WTC11 (cell line): ENCODE measurements at regions not wholly inside any gene's neighbourhood (a gene's known extent, or its start where the extent isn't known, plus 50 kb on each side); places are given as distances from the start of the nearest gene placed in this dataset.

Source experiments
- ATAC-seq: fragments of 200-7000 bp; cut with Tn5 transposase; 2 replicates; pipeline ENCODE4 v1.10.0; 2021; ENCODE audit warnings: mild to moderate bottlenecking, moderate library complexity
- CTCF ChIA-PET: fragments of 300-600 bp; sonication (Branson Sonifier 250); formaldehyde crosslinking; loops from one replicate; lab custom pipeline; 2021; ENCODE audit warnings: antibody characterized with exemption; lab: Charles Lee
- POLR2A ChIA-PET: fragments of 350-600 bp; sonication (Branson Sonifier 250); formaldehyde crosslinking; loops from one replicate; lab custom pipeline; 2021; ENCODE audit warnings: antibody characterized with exemption; lab: Charles Lee
- DNase-seq: peaks from one replicate; pipeline ENCODE4 v3.0.0; 2021; ENCODE audit warnings: low spot score
- H3K27ac Mint-ChIP-seq: 2 replicates; pipeline ENCODE4 v1.8.0; 2021; ENCODE audit warnings: mixed read lengths
- H3K27me3 Mint-ChIP-seq: 2 replicates; pipeline ENCODE4 v1.8.0; 2021; ENCODE audit warnings: low read depth, mild to moderate bottlenecking, moderate library complexity, mixed read lengths
- H3K36me3 Mint-ChIP-seq: 2 replicates; pipeline ENCODE4 v1.8.0; 2021; ENCODE audit warnings: mixed read lengths
- H3K4me1 Mint-ChIP-seq: 2 replicates; pipeline ENCODE4 v1.8.0; 2022; ENCODE audit warnings: mixed read lengths
- H3K4me3 Mint-ChIP-seq: 2 replicates; pipeline ENCODE4 v1.8.0; 2021; ENCODE audit warnings: mild to moderate bottlenecking, moderate library complexity, mixed read lengths
- H3K9me3 Mint-ChIP-seq: 2 replicates; pipeline ENCODE4 v1.8.0; 2021; ENCODE audit warnings: mixed read lengths
- ATF2 ChIP-seq: sonication (generic); formaldehyde crosslinking; IDR thresholded peaks from 2 replicates; pipeline ENCODE4 v1.8.1; 2022; ENCODE audit warnings: low read depth, missing genetic modification reagents, borderline replicate concordance
- E2F5 ChIP-seq: sonication (generic); formaldehyde crosslinking; IDR thresholded peaks from 2 replicates; pipeline ENCODE4 v1.8.1; 2022; ENCODE audit warnings: mild to moderate bottlenecking, moderate library complexity, missing genetic modification reagents
- ERG ChIP-seq: fragments of 250-450 bp; sonication (Bioruptor Pico); IDR thresholded peaks from 2 replicates; pipeline ENCODE4 v1.8.0; 2021; ENCODE audit warnings: mild to moderate bottlenecking
- GABPB1 ChIP-seq: sonication (generic); formaldehyde crosslinking; IDR thresholded peaks from 2 replicates; pipeline ENCODE4 v1.8.1; 2023; ENCODE audit warnings: mild to moderate bottlenecking, missing genetic modification reagents
- NR2C2 ChIP-seq: sonication (generic); formaldehyde crosslinking; IDR thresholded peaks from 2 replicates; pipeline ENCODE4 v1.8.0; 2022; ENCODE audit warnings: mild to moderate bottlenecking, missing genetic modification reagents
- NR3C1 ChIP-seq: sonication (generic); formaldehyde crosslinking; conservative IDR thresholded peaks from 2 replicates; pipeline ENCODE4 v1.8.1; 2023; ENCODE audit warnings: low read depth, mild to moderate bottlenecking, missing genetic modification reagents
- SP1 ChIP-seq: sonication (generic); formaldehyde crosslinking; conservative IDR thresholded peaks from 2 replicates; pipeline ENCODE4 v1.8.1; 2022; ENCODE audit warnings: missing genetic modification reagents
- TCF7 ChIP-seq: sonication (generic); formaldehyde crosslinking; IDR thresholded peaks from 2 replicates; pipeline ENCODE4 v1.8.0; 2022; ENCODE audit warnings: mild to moderate bottlenecking, low read depth, missing genetic modification reagents, moderate library complexity
- TP53 ChIP-seq: sonication (generic); formaldehyde crosslinking; IDR thresholded peaks from 2 replicates; pipeline ENCODE4 v1.8.1; 2023; ENCODE audit warnings: mild to moderate bottlenecking, missing genetic modification reagents
- ZNF263 ChIP-seq: sonication (generic); formaldehyde crosslinking; IDR thresholded peaks from 2 replicates; pipeline ENCODE4 v1.8.1; 2022; ENCODE audit warnings: low read depth, mild to moderate bottlenecking, moderate library complexity, missing genetic modification reagents
- ZNF281 ChIP-seq: sonication (generic); formaldehyde crosslinking; IDR thresholded peaks from 2 replicates; pipeline ENCODE4 v1.8.0; 2023; ENCODE audit warnings: mild to moderate bottlenecking, missing genetic modification reagents
- ZNF396 ChIP-seq: fragments of 250-450 bp; sonication (Bioruptor Pico); IDR thresholded peaks from 2 replicates; pipeline ENCODE4 v1.8.0; 2021; ENCODE audit warnings: mild to moderate bottlenecking, moderate library complexity, borderline replicate concordance
- TF ChIP-seq, protein P1 (sequence below): fragments of 200-600 bp; IDR thresholded peaks from 2 replicates; pipeline ENCODE4 v1.8.0; 2022; ENCODE audit warnings: antibody characterized with exemption
- TF ChIP-seq, protein P2 (sequence below): sonication (generic); formaldehyde crosslinking; IDR thresholded peaks from 2 replicates; pipeline ENCODE4 v1.8.1; 2023; ENCODE audit warnings: mild to moderate bottlenecking, missing genetic modification reagents

GRCh38 chr1:221246067-221246466 is 366.8 kb downstream of the HLX start:
- H3K4me1 Mint-ChIP-seq = no peaks in the 10 kb centered on the region
- POLR2A ChIA-PET = no interaction called here
- H3K27ac Mint-ChIP-seq = no peak overlapping the region
- ATAC-seq = no peak
- no peak for DNase-seq
- no peak overlapping the region for H3K4me3 Mint-ChIP-seq
- CTCF ChIA-PET = no interaction called here
- H3K27me3 Mint-ChIP-seq = no peaks in the 10 kb centered on the region
- H3K9me3 Mint-ChIP-seq = 0 out of 2 replicates have a peak, but pooled peaks cover 4% of the 10 kb centered on the region
- TF ChIP-seq SP1 (CRISPR knock-in tag) (no peak), ZNF281 (CRISPR knock-in tag) (no peak), ZNF263 (no peak), E2F5 (CRISPR knock-in tag) (no peak), ZNF396 (CRISPR knock-in tag) (no peak)
- no peaks in the 10 kb centered on the region for H3K36me3 Mint-ChIP-seq

- no peak for ATAC-seq
- H3K4me1 Mint-ChIP-seq = no peaks in the 10 kb centered on the region
- H3K9me3 Mint-ChIP-seq = 0 out of 2 replicates have a peak, but pooled peaks cover 4% of the 10 kb centered on the region
- H3K27ac Mint-ChIP-seq = no peak overlapping the region
- CTCF ChIA-PET = interaction anchor here (0.8 kb wide), 1 partner anchor 17 kb away, joined by 3 read pairs; no protein-coding TSS in a partner anchor
- no peak overlapping the region for H3K4me3 Mint-ChIP-seq
- H3K27me3 Mint-ChIP-seq = no peaks in the 10 kb centered on the region
- POLR2A ChIA-PET = no interaction called here
- TF ChIP-seq TP53 (no peak), NR3C1 (CRISPR knock-in tag) (no peak)
- TF ChIP-seq, protein P1, sequence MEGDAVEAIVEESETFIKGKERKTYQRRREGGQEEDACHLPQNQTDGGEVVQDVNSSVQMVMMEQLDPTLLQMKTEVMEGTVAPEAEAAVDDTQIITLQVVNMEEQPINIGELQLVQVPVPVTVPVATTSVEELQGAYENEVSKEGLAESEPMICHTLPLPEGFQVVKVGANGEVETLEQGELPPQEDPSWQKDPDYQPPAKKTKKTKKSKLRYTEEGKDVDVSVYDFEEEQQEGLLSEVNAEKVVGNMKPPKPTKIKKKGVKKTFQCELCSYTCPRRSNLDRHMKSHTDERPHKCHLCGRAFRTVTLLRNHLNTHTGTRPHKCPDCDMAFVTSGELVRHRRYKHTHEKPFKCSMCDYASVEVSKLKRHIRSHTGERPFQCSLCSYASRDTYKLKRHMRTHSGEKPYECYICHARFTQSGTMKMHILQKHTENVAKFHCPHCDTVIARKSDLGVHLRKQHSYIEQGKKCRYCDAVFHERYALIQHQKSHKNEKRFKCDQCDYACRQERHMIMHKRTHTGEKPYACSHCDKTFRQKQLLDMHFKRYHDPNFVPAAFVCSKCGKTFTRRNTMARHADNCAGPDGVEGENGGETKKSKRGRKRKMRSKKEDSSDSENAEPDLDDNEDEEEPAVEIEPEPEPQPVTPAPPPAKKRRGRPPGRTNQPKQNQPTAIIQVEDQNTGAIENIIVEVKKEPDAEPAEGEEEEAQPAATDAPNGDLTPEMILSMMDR = no peak
- TF ChIP-seq, all 79 proteins: peak for 0
- DNase-seq = no peak
- no peaks in the 10 kb centered on the region for H3K36me3 Mint-ChIP-seq
Observed at GRCh38 chr1:221246628-221247415, 367.6 kb downstream of the HLX start.

DNA sequence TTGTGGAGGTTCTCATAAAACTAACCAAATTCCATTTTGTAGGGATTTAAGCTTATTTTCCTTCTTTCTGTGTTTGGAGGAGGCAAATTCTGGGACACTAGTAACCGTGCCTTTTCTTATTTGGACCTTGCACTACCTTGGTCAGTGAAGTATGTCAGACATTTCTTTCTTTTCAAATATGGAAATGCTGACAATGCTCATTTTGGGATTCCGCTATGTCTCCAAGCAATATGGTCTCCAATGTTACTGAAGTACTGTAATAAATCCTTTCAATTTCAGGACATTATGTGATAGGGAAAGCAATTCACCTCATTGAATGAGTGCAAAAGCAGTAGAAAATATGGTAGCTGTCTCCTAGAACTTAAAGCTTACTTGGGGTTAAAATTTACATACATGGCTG is 372.3 kb downstream of the HLX start:
- Mint-ChIP-seq H3K9me3 (peaks cover 22% of the 10 kb centered on the region), H3K36me3 (no peaks in the 10 kb centered on the region; the same call in 1 of the 2 replicates), H3K27ac (no peak overlapping the region), H3K27me3 (no peaks in the 10 kb centered on the region), H3K4me3 (no peak overlapping the region), H3K4me1 (no peaks in the 10 kb centered on the region)
- no peak for DNase-seq
- POLR2A ChIA-PET = no interaction called here
- no peak for ATAC-seq
- CTCF ChIA-PET = no interaction called here
- TF ChIP-seq GABPB1 (CRISPR knock-in tag) = no peak
- no peak for TF ChIP-seq ERG (CRISPR knock-in tag)
- TF ChIP-seq ATF2 (CRISPR knock-in tag) = no peak
- TF ChIP-seq TCF7 = no peak
- no peak for TF ChIP-seq NR2C2 (CRISPR knock-in tag)
- TF ChIP-seq, protein P2, sequence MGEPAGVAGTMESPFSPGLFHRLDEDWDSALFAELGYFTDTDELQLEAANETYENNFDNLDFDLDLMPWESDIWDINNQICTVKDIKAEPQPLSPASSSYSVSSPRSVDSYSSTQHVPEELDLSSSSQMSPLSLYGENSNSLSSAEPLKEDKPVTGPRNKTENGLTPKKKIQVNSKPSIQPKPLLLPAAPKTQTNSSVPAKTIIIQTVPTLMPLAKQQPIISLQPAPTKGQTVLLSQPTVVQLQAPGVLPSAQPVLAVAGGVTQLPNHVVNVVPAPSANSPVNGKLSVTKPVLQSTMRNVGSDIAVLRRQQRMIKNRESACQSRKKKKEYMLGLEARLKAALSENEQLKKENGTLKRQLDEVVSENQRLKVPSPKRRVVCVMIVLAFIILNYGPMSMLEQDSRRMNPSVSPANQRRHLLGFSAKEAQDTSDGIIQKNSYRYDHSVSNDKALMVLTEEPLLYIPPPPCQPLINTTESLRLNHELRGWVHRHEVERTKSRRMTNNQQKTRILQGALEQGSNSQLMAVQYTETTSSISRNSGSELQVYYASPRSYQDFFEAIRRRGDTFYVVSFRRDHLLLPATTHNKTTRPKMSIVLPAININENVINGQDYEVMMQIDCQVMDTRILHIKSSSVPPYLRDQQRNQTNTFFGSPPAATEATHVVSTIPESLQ (CRISPR knock-in tag) = no peak
